Upper lobe of left lung (tissue), 6 donors: ENCODE measurements at regions not wholly inside any gene's neighbourhood (a gene's known extent, or its start where the extent isn't known, plus 50 kb on each side); places are given as distances from the start of the nearest gene placed in this dataset.

Experiments
- ATAC-seq, 2 donors: fragments of 200-7000 bp; cut with Tn5 transposase; one replicate each; pipeline ENCODE4 v1.9.1; 2022; ENCODE audit warnings: mild to moderate bottlenecking in 2 of 2, moderate library complexity in 2 of 2; ENCODE audit not compliant: low FRiP score in 2 of 2
- DNase-seq, 2 donors: peaks; one replicate each; pipeline ENCODE4 v3.0.0-alpha.2; 2019 to 2020
- H3K27ac ChIP-seq, 4 donors: fragments of 200-600 bp; sonication (generic); one replicate each; pipeline ENCODE4 v1.5.1; 2016 to 2019
- H3K27me3 ChIP-seq, 4 donors: fragments of 200-600 bp; sonication (generic); one replicate each; pipeline ENCODE4 v1.5.1; 2017 to 2019
- H3K36me3 ChIP-seq, 4 donors: fragments of 200-600 bp; sonication (generic); one replicate each; pipeline ENCODE4 v1.5.1; 2016 to 2019
- H3K4me1 ChIP-seq, 4 donors: fragments of 200-600 bp; sonication (generic); one replicate each; pipeline ENCODE4 v1.5.1; 2018 to 2019
- H3K4me3 ChIP-seq, 4 donors: fragments of 200-600 bp; sonication (generic); one replicate each; pipeline ENCODE4 v1.5.1; 2017 to 2019; ENCODE audit warnings: mild to moderate bottlenecking in 2 of 4, moderate library complexity in 1 of 4
- H3K9me3 ChIP-seq, 4 donors: fragments of 200-600 bp; sonication (generic); one replicate each; pipeline ENCODE4 v1.5.1; 2018 to 2019
- EP300 ChIP-seq, 4 donors: sonication (generic); formaldehyde crosslinking; IDR thresholded peaks; one replicate each; pipeline ENCODE4 v1.5.1; 2017; ENCODE audit warnings: antibody characterized with exemption in 4 of 4, control low read depth in 2 of 4
- POLR2A ChIP-seq, 4 donors: fragments of 450-650 bp; IDR thresholded peaks; one replicate each; pipeline ENCODE4 v1.5.1; 2016 to 2017; ENCODE audit warnings: antibody characterized with exemption in 4 of 4, mild to moderate bottlenecking in 2 of 4
- POLR2AphosphoS5 ChIP-seq, 2 donors: sonication (generic); formaldehyde crosslinking; IDR thresholded peaks; one replicate each; pipeline ENCODE4 v1.5.1; 2017; ENCODE audit warnings: antibody characterized with exemption in 2 of 2
- WGBS, 2 donors: methylation state at CpG; one replicate each; pipeline ENCODE4 v1.1.5; 2017 to 2018; 5-methylcytosine and 5-hydroxymethylcytosine counted together
- TF ChIP-seq, protein P1 (sequence below), 6 experiments: fragments of 450-650 bp in 4 of 6; fragments of 200-600 bp in 2 of 6; sonication (generic) in 2 of 6; IDR thresholded peaks; one replicate each; pipeline ENCODE4 v1.5.1; 2016 to 2019; ENCODE audit warnings: antibody characterized with exemption in 6 of 6
- donor health status: DM: no; HTN: no; CAD: no; lungs with moderate emphysema.
- donor health status: DM: no; HTN: yes; CAD: no; lungs with severe emphysema.

DNA sequence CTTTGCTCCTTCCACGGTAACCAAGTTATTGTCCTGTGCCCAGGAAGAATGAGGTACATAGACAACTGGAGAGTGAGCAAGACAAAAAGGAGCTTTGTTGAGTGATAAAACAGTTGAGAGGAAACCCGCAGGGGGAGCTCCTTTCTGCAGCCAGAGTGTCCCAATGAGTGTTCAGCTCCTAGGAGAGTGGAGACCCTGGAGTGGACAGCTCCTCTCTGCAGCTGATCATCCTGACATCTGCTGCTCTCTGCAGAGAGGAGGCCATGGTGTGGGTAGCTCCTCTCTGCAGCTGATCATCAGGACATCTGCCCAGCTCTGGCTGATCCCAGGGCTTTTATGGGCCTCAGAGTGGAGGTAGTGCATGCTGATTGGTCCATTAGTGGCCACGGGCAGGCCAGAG lies 53.4 kb upstream of the PCDH15 start:
- no peaks in the 10 kb centered on the region for H3K9me3 ChIP-seq
- H3K27me3 ChIP-seq, result no peaks in the 10 kb centered on the region
- no peaks in the 10 kb centered on the region for H3K36me3 ChIP-seq
- DNase-seq, result no peak
- 90 to 92% methylated on average over 2 to 3 of the region's 3 CpGs for WGBS, 2 donors
- no peaks in the 10 kb centered on the region for H3K4me1 ChIP-seq
- no peak overlapping the region for H3K4me3 ChIP-seq
- peak in 1 of 2 donors; percentile 69 for ATAC-seq
- TF ChIP-seq POLR2AphosphoS5 (IDR thresholded peaks at IDR 0.05) (no peak), POLR2A (IDR thresholded peaks at IDR 0.05) (no peak)
- H3K27ac ChIP-seq, result no peak overlapping the region

DNA sequence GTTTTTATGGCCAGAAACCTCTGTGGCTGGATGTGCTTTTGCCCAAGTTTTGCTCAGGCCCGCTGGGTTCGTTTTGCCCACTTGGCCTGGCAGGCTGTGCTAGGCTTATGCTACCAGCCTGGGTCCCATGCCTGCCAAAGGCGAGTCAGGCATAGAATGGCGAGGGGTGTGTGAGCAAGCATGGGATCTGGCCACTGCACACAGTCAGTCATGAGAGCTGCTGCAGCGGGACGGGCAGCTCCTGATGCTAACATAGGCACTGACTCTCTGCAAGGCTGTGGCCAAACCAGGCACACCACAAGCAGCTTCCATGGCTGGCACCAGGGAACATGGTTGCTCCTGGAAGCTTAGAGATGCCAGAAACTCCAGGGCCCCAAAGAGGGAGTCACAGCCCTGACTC lies 52.9 kb upstream of the PCDH15 start:
- Histone ChIP-seq H3K4me1 (no peaks in the 10 kb centered on the region), H3K27ac (no peak overlapping the region), H3K9me3 (no peaks in the 10 kb centered on the region), H3K36me3 (no peaks in the 10 kb centered on the region), H3K27me3 (no peaks in the 10 kb centered on the region), H3K4me3 (no peak overlapping the region)
- 85 to 86% methylated on average over 4 to 6 of the region's 6 CpGs for WGBS, 2 donors
- peak in 1 of 2 donors; percentile 25 for DNase-seq
- no peak for TF ChIP-seq POLR2AphosphoS5 (IDR thresholded peaks at IDR 0.05)
- no peak for TF ChIP-seq EP300 (IDR thresholded peaks at IDR 0.05)
- TF ChIP-seq, protein P1, sequence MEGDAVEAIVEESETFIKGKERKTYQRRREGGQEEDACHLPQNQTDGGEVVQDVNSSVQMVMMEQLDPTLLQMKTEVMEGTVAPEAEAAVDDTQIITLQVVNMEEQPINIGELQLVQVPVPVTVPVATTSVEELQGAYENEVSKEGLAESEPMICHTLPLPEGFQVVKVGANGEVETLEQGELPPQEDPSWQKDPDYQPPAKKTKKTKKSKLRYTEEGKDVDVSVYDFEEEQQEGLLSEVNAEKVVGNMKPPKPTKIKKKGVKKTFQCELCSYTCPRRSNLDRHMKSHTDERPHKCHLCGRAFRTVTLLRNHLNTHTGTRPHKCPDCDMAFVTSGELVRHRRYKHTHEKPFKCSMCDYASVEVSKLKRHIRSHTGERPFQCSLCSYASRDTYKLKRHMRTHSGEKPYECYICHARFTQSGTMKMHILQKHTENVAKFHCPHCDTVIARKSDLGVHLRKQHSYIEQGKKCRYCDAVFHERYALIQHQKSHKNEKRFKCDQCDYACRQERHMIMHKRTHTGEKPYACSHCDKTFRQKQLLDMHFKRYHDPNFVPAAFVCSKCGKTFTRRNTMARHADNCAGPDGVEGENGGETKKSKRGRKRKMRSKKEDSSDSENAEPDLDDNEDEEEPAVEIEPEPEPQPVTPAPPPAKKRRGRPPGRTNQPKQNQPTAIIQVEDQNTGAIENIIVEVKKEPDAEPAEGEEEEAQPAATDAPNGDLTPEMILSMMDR (IDR thresholded peaks at IDR 0.05), result no peak
- no peak for TF ChIP-seq POLR2A (IDR thresholded peaks at IDR 0.05)
- ATAC-seq, result no peak
